ENCODE measurements at regions not wholly inside any gene's neighbourhood (a gene's known extent, or its start where the extent isn't known, plus 50 kb on each side); places are given as distances from the start of the nearest gene placed in this dataset.

DNA sequence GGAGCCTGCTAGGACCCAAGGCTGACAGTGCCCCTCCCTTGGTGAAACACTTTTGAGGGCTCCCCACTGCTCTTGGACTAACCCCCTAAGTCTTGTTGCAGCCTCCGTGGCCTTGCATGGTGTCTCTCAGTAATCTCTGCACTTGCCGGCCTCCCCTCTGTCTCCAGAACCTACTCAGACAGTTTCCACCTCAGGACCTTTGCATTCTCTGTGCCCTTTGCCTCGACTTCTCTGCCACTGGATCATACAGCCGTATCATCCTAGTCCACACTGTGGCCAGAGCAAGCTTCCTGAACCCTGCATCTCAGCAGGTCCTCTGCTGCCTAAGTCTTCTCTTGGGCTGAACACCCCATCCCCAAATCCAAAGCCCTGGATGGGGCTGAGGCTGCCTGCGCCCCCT, 152.0 kb upstream of the PTPN1 start:
- H2BK120ac ChIP-seq (ENCODE audit: insufficient read depth, low read length, poor library complexity) = no peak overlapping the region
- no peak overlapping the region for H2BK5ac ChIP-seq (ENCODE audit: low read depth, low read length, poor library complexity)
- WGBS (ENCODE audit: extremely low coverage, insufficient coverage, insufficient read length) = no CpG with 5 or more reads among the region's 5 CpGs
- H2AK5ac ChIP-seq (ENCODE audit: low read length) = no peak overlapping the region
- H3K27ac ChIP-seq (ENCODE audit: low read depth, low read length) = no peak overlapping the region
- H3K9ac ChIP-seq (ENCODE audit: low read length) = no peak overlapping the region
- H4K8ac ChIP-seq (ENCODE audit: low read depth, low read length) = no peak overlapping the region
- no peak overlapping the region for H3K4me2 ChIP-seq (ENCODE audit: low read length)
- no peak overlapping the region for H2BK12ac ChIP-seq (ENCODE audit: low read length)
- H3K23ac ChIP-seq (ENCODE audit: low read length) = no peak overlapping the region
- H3K4ac ChIP-seq (ENCODE audit: low read depth, low read length) = no peak overlapping the region
- no peaks in the 10 kb centered on the region for H3K79me2 ChIP-seq (ENCODE audit: control insufficient read depth, insufficient read depth, low read length, poor library complexity)
- no peak for DNase-seq
- H3K79me1 ChIP-seq (ENCODE audit: low read length) = peaks cover 10% of the 10 kb centered on the region
- H4K91ac ChIP-seq (ENCODE audit: low read depth, low read length) = no peak overlapping the region
- no peak overlapping the region for H3K14ac ChIP-seq (ENCODE audit: low read length)
- no peak overlapping the region for H3K4me3 ChIP-seq (ENCODE audit: low read depth, low read length)
- no peaks in the 10 kb centered on the region for H3K27me3 ChIP-seq (ENCODE audit: insufficient read depth, low read length)
- no peak overlapping the region for H4K12ac ChIP-seq (ENCODE audit: low read depth, low read length)
- no peak overlapping the region for H2AFZ ChIP-seq (ENCODE audit: insufficient read depth, low read length, poor library complexity)
- H3K4me1 ChIP-seq (ENCODE audit: control insufficient read depth in 1 of 2, insufficient read depth in 2 of 2, low read length in 2 of 2) = peaks cover 15 to 16% of the 10 kb centered on the region in 2 experiments
- H3K36me3 ChIP-seq (ENCODE audit: control insufficient read depth in 1 of 2, insufficient read depth in 2 of 2, low read length in 2 of 2) = no peaks in the 10 kb centered on the region
- H3K9me3 ChIP-seq (ENCODE audit: insufficient read depth, low read depth, low read length) = peaks cover 3% of the 10 kb centered on the region
- no peak overlapping the region for H3K18ac ChIP-seq (ENCODE audit: low read length)

GRCh38 chr20:50358971-50359370, 151.2 kb upstream of the PTPN1 start:
- Histone ChIP-seq H3K27ac (ENCODE audit: low read depth, low read length) (no peak overlapping the region), H2BK5ac (ENCODE audit: low read depth, low read length, poor library complexity) (no peak overlapping the region), H3K9ac (ENCODE audit: low read length) (no peak overlapping the region), H2AFZ (ENCODE audit: insufficient read depth, low read length, poor library complexity) (no peak overlapping the region), H3K18ac (ENCODE audit: low read length) (no peak overlapping the region), H2AK5ac (ENCODE audit: low read length) (peak overlapping the region; percentile 21), H3K27me3 (ENCODE audit: insufficient read depth, low read length) (no peaks in the 10 kb centered on the region), H3K4me1 (ENCODE audit: control insufficient read depth in 1 of 2, insufficient read depth in 2 of 2, low read length in 2 of 2) (peaks cover 15 to 16% of the 10 kb centered on the region in 2 experiments), H3K36me3 (ENCODE audit: control insufficient read depth in 1 of 2, insufficient read depth in 2 of 2, low read length in 2 of 2) (no peaks in the 10 kb centered on the region), H2BK12ac (ENCODE audit: low read length) (peak overlapping the region; percentile 86), H3K9me3 (ENCODE audit: insufficient read depth, low read depth, low read length) (peaks cover 3% of the 10 kb centered on the region), H3K79me2 (ENCODE audit: control insufficient read depth, insufficient read depth, low read length, poor library complexity) (no peaks in the 10 kb centered on the region), H3K79me1 (ENCODE audit: low read length) (peaks cover 10% of the 10 kb centered on the region), H3K4me2 (ENCODE audit: low read length) (no peak overlapping the region), H4K12ac (ENCODE audit: low read depth, low read length) (no peak overlapping the region), H3K23ac (ENCODE audit: low read length) (no peak overlapping the region), H3K14ac (ENCODE audit: low read length) (no peak overlapping the region), H2BK120ac (ENCODE audit: insufficient read depth, low read length, poor library complexity) (peak overlapping the region; percentile 14), H4K8ac (ENCODE audit: low read depth, low read length) (peak overlapping the region; percentile 1), H3K4ac (ENCODE audit: low read depth, low read length) (no peak overlapping the region), H4K91ac (ENCODE audit: low read depth, low read length) (peak overlapping the region; percentile 54), H3K4me3 (ENCODE audit: low read depth, low read length) (no peak overlapping the region)
- WGBS (ENCODE audit: extremely low coverage, insufficient coverage, insufficient read length) = no CpG with 5 or more reads among the region's 13 CpGs
- DNase-seq = no peak

DNA sequence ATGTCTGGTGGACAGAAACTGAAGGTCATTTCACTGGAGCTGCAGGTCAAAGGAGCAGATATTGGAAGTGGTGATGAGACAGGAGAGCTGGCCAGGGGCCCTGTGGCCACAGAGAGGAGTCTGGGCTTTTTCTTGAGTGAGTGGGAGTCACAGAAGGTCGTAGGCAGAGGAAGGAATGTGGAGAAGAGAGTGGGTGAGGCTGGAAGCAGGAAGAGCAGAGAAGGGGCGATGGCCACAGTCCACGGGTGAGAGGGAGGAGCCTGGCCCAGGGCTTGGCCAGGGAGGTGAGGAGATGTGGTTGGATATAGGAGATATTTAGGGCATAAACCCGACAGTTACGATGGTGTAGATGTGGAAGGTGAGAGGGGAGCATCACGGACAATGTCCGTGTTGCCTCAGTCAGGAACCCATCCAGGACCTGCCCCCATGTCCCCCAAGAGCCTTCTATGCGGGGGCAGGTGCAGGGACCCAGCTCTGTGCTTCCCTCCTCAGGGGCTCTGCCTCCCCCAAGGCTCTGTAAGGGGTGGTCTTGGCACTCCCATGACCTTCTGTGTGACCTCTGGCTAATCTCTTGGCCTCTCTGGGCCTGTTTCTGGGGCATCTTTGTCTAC, 150.5 kb upstream of the PTPN1 start:
- peak overlapping the region; percentile 6 for H4K8ac ChIP-seq (ENCODE audit: low read depth, low read length)
- no CpG with 5 or more reads among the region's 8 CpGs for WGBS (ENCODE audit: extremely low coverage, insufficient coverage, insufficient read length)

DNA sequence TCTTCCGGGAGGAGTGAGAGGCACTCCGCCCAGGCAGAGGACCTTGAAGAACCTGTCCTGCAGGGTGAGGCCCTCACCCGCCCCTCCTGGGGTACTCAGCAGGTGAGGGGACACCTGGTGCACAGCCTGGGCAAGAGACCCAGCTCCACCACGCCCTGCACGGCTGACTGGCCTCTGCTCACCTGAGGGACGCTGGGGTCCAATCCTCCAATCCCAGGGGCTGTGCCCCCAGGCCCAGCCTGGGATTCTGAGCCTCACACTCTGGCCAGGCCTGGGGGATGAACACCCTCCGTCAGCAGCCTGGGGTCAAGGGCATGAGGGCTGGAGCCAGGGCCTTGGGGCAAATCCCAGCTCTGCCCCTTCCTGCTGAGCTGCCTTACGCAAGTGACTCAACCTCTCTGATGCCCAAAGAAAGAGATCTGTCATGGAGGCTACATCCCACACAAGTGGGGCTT, 149.9 kb upstream of the PTPN1 start:
- Histone ChIP-seq H3K4ac (ENCODE audit: low read depth, low read length) (no peak overlapping the region), H3K23ac (ENCODE audit: low read length) (no peak overlapping the region)

More for the DNA sequence above, 150.5 kb upstream of the PTPN1 start:
- H3K4ac ChIP-seq (ENCODE audit: low read depth, low read length) = peak overlapping the region; percentile 27
- peak overlapping the region; percentile 12 for H2BK5ac ChIP-seq (ENCODE audit: low read depth, low read length, poor library complexity)
- H3K18ac ChIP-seq (ENCODE audit: low read length) = peak overlapping the region; percentile 39
- no peaks in the 10 kb centered on the region for H3K27me3 ChIP-seq (ENCODE audit: insufficient read depth, low read length)
- peaks cover 15 to 16% of the 10 kb centered on the region in 2 experiments for H3K4me1 ChIP-seq (ENCODE audit: control insufficient read depth in 1 of 2, insufficient read depth in 2 of 2, low read length in 2 of 2)
- H3K14ac ChIP-seq (ENCODE audit: low read length) = peak overlapping the region; percentile 20
- no peak overlapping the region for H3K27ac ChIP-seq (ENCODE audit: low read depth, low read length)
- H3K4me3 ChIP-seq (ENCODE audit: low read depth, low read length) = no peak overlapping the region
- no peaks in the 10 kb centered on the region for H3K36me3 ChIP-seq (ENCODE audit: control insufficient read depth in 1 of 2, insufficient read depth in 2 of 2, low read length in 2 of 2)
- no peak overlapping the region for H3K23ac ChIP-seq (ENCODE audit: low read length)
- peak overlapping the region; percentile 46 for H4K91ac ChIP-seq (ENCODE audit: low read depth, low read length)
- H2BK12ac ChIP-seq (ENCODE audit: low read length) = peak overlapping the region; percentile 52
- no peak overlapping the region for H3K9ac ChIP-seq (ENCODE audit: low read length)
- no peak for DNase-seq
- H2BK120ac ChIP-seq (ENCODE audit: insufficient read depth, low read length, poor library complexity) = peak overlapping the region; percentile 52
- H4K12ac ChIP-seq (ENCODE audit: low read depth, low read length) = no peak overlapping the region
- H3K9me3 ChIP-seq (ENCODE audit: insufficient read depth, low read depth, low read length) = peaks cover 3% of the 10 kb centered on the region
- no peak overlapping the region for H2AFZ ChIP-seq (ENCODE audit: insufficient read depth, low read length, poor library complexity)
- no peak overlapping the region for H3K4me2 ChIP-seq (ENCODE audit: low read length)
- no peaks in the 10 kb centered on the region for H3K79me2 ChIP-seq (ENCODE audit: control insufficient read depth, insufficient read depth, low read length, poor library complexity)
- peak overlapping the region; percentile 69 for H2AK5ac ChIP-seq (ENCODE audit: low read length)
- H3K79me1 ChIP-seq (ENCODE audit: low read length) = peaks cover 10% of the 10 kb centered on the region

More for the DNA sequence above, 149.9 kb upstream of the PTPN1 start:
- Histone ChIP-seq H3K18ac (ENCODE audit: low read length) (no peak overlapping the region), H3K4me2 (ENCODE audit: low read length) (no peak overlapping the region), H3K4me1 (ENCODE audit: control insufficient read depth in 1 of 2, insufficient read depth in 2 of 2, low read length in 2 of 2) (peaks cover 15 to 16% of the 10 kb centered on the region in 2 experiments), H3K4me3 (ENCODE audit: low read depth, low read length) (no peak overlapping the region), H3K27ac (ENCODE audit: low read depth, low read length) (no peak overlapping the region), H3K9ac (ENCODE audit: low read length) (no peak overlapping the region), H4K8ac (ENCODE audit: low read depth, low read length) (no peak overlapping the region), H3K14ac (ENCODE audit: low read length) (no peak overlapping the region), H4K91ac (ENCODE audit: low read depth, low read length) (peak overlapping the region; percentile 72), H2AK5ac (ENCODE audit: low read length) (peak overlapping the region; percentile 33), H2BK5ac (ENCODE audit: low read depth, low read length, poor library complexity) (no peak overlapping the region), H2AFZ (ENCODE audit: insufficient read depth, low read length, poor library complexity) (no peak overlapping the region), H3K27me3 (ENCODE audit: insufficient read depth, low read length) (no peaks in the 10 kb centered on the region), H2BK12ac (ENCODE audit: low read length) (peak overlapping the region; percentile 17), H3K79me1 (ENCODE audit: low read length) (peaks cover 10% of the 10 kb centered on the region), H2BK120ac (ENCODE audit: insufficient read depth, low read length, poor library complexity) (peak overlapping the region; percentile 14), H4K12ac (ENCODE audit: low read depth, low read length) (no peak overlapping the region), H3K9me3 (ENCODE audit: insufficient read depth, low read depth, low read length) (peaks cover 3% of the 10 kb centered on the region), H3K36me3 (ENCODE audit: control insufficient read depth in 1 of 2, insufficient read depth in 2 of 2, low read length in 2 of 2) (no peaks in the 10 kb centered on the region), H3K79me2 (ENCODE audit: control insufficient read depth, insufficient read depth, low read length, poor library complexity) (no peaks in the 10 kb centered on the region)
- no CpG with 5 or more reads among the region's 8 CpGs for WGBS (ENCODE audit: extremely low coverage, insufficient coverage, insufficient read length)
- DNase-seq = peak in 1 of 2 donors; percentile 51
